ENCODE measurements at regions not wholly inside any gene's neighbourhood (a gene's known extent, or its start where the extent isn't known, plus 50 kb on each side); places are given as distances from the start of the nearest gene placed in this dataset.

DNA sequence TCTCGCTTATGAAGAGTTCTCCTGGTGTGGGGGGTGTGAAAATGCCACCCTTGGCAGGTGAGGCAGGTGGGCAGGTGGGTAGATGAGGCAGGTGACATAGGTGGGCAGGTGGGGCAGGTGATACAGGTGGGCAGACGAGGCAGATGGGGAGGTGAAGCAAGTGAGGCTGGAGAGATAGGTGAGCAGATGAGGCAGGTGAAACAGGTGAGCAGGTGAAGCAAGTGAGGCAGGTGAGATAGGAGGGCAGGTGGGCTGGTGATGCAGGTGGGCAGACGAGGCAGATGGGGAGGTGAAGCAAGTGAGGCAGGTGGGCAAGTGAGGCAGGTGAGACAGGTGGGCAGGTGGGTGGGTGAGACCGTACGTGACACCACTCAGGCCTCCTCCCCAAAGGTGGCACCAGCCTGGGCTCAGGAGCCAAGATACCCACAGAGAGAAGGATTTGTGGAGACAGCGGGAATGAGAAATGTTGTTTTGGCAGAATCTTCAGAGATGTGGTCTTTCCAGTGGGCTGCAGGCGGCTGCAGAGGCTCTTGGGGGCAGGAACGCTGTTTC lies 232.3 kb upstream of the MYT1L start:
- Mint-ChIP-seq H3K36me3 (no peaks in the 10 kb centered on the region), H3K27ac (peak overlapping the region in 3 of 10 donors; percentile 12 to 64 (median 59)), H3K4me3 (no peak overlapping the region), H3K27me3 (peaks cover 0 to 8% (median 0%) of the 10 kb centered on the region in 5 donors), H3K9me3 (no peaks in the 10 kb centered on the region), H3K4me1 (no peaks in the 10 kb centered on the region)
- POLR2A ChIA-PET = no interaction called here
- no peak for ATAC-seq
- no peak for DNase-seq

DNA sequence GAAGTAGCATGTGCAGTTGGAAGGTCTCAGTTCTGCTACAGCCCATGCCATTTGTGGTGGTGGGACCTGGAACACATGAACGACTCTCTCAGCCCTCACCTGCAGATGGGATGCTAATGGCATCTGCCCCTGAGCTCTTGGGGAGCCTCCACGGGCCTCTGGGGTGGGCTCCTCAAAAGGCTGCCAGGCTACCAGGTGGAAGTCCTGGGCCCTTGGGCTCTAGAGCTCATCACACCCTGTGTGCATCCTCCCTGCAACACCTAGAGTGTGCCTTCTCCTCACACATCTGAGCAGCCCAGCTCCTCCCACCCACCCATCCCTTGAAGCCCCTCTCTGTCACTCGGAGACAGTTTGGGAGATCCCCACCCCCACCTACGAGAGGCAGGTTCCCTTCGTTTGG lies 231.8 kb upstream of the MYT1L start:
- peak overlapping the region in 1 of 10 donors; percentile 59 for H3K27ac Mint-ChIP-seq
- H3K4me1 Mint-ChIP-seq = peaks cover under 1 to 3% (median 2%) of the 10 kb centered on the region in 4 donors
- POLR2A ChIA-PET = no interaction called here
- DNase-seq = no peak
- H3K4me3 Mint-ChIP-seq = no peak overlapping the region
- no peak for ATAC-seq
- no peaks in the 10 kb centered on the region for H3K36me3 Mint-ChIP-seq
- H3K9me3 Mint-ChIP-seq = no peaks in the 10 kb centered on the region
- peaks cover 0 to 4% (median 0%) of the 10 kb centered on the region in 5 donors for H3K27me3 Mint-ChIP-seq

DNA sequence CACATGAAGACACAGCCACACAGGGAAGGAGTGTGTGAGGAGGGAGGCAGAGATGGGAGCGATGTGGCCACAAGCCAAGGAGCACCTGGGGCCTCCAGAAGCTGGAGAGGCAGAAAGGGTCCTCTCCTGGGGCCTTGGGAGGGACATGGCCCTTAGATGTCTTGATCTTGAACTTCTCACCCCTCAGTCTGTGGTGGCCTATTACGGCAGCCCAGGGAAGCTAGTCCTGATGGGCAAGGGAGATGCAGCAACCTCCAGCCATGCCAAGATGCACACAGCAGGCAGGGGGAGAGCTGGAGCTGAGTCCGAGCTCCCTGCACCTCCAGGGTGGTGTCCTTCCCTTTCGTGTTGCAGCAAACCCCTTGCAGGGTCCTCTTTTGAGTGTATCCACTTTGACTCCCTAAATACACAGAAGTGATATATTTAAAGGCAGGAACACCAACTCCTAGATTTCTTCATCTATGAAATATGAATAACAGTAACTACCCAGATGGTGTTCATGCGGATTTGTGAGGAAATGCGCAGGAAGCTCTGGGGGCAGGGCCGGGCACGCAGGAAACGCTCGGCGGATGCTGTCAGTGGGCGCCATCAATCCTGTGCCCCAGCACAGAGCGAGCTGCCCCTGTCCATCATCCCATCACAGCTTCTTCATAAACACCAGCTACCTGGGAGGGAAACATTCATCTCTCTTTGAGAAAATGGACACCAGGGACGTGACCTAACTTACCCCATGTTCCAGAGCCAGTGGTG lies 230.4 kb upstream of the MYT1L start:
- Mint-ChIP-seq H3K4me3 (no peak overlapping the region), H3K27me3 (peaks cover 0 to 7% (median 0%) of the 10 kb centered on the region in 5 donors), H3K36me3 (no peaks in the 10 kb centered on the region), H3K27ac (peak overlapping the region in 1 of 10 donors; percentile 32), H3K9me3 (peaks cover 0 to 7% (median 0%) of the 10 kb centered on the region in 9 donors), H3K4me1 (peaks cover 6 to 11% (median 7%) of the 10 kb centered on the region in 4 donors)
- no peak for ATAC-seq
- no peak for DNase-seq
- POLR2A ChIA-PET = no interaction called here

DNA sequence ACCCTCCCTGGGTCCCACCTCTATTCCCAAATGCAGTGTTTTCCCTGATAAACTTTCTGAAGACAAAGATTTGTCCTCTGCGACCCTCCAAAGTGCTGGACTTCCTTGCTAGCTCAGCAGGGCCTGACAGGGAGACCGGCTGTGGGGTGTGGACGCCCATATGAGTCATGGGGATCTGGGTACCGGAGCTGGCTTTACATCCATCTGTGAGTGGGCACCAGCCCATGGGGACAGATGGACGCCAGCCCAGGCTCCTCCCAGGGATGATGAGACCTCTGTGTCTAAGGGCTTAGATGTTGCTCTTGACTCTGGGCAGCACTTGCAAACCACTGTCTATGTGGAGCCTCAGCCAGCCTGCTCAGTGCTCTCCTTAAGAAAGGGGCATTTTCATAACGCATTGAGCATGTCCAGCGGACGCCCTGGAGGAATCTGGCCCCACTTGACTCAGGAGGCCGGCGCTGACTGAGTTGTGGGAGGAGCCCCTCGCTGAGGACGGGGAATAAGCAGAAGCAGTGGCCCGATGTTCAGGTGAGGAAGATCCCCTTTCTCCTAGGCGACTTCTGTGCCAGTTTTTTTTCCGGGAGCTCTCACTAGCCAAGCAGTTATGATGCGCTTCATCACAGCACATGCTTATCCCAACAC lies 229.4 kb upstream of the MYT1L start:
- POLR2A ChIA-PET = no interaction called here
- Mint-ChIP-seq H3K4me1 (peaks cover 6 to 11% (median 7%) of the 10 kb centered on the region in 4 donors), H3K9me3 (peaks cover 0 to 8% (median 0%) of the 10 kb centered on the region in 9 donors), H3K27ac (peak overlapping the region in 1 of 10 donors; percentile 57), H3K4me3 (no peak overlapping the region), H3K36me3 (no peaks in the 10 kb centered on the region), H3K27me3 (peaks cover 0 to 7% (median 0%) of the 10 kb centered on the region in 5 donors)
- DNase-seq (no peak), ATAC-seq (no peak)

DNA sequence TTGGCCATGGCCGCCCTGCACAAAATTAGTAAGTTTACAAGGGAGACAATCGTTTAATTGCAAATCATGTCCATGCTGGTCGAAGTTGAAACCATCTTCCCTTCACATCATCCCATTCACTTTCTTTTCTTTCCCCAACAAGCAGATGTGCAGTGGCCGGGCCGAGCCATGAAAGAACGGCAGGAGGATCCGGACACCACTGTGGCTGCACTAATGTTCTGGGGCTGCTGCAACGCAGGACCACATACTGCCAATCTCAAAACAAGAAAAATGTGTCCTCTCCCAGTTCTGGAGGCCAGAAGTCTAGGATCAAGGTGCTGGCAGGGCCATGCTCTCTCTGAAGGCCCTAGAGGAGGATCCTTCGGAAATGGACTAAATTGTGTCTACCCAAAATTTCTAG lies 227.4 kb upstream of the MYT1L start:
- POLR2A ChIA-PET = interaction anchor here (0.8 kb wide), 1 partner anchor 13 kb away, joined by 3 read pairs; no protein-coding TSS in a partner anchor
- DNase-seq = no peak

DNA sequence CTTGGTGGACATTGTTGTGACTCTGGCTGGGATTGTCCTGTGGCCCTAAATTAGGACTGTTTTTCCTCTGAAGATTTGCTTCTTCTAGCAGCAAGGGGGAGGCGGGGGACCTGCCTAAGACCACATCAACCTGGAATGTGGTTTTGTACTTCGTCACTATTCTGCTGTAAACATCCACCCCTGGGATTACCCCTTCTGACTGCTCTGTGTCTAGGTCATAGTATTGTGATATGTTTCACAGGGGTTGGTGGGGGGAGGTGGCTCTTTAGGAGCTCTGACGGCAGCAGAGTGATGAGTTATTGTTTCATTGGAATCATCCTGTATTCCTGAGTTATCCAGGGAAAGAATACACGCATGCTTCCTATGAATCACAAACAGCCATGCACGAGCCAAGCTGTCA lies 226.4 kb upstream of the MYT1L start:
- peak overlapping the region in 3 of 10 donors; percentile 8 to 25 (median 18) for H3K4me3 Mint-ChIP-seq
- peaks cover 6 to 11% (median 7%) of the 10 kb centered on the region in 4 donors for H3K4me1 Mint-ChIP-seq
- peak; percentile 94 to 99 for ATAC-seq
- H3K36me3 Mint-ChIP-seq = peaks cover 0 to 25% (median 5%) of the 10 kb centered on the region in 3 donors
- POLR2A ChIA-PET = no interaction called here
- H3K27me3 Mint-ChIP-seq = peaks cover 0 to 4% (median 0%) of the 10 kb centered on the region in 5 donors
- H3K27ac Mint-ChIP-seq = peak overlapping the region in 8 of 10 donors; percentile 46 to 92 (median 86)
- H3K9me3 Mint-ChIP-seq = peaks cover 4 to 30% (median 17%) of the 10 kb centered on the region in 9 donors
- peak in 7 of 10 donors; percentile 16 to 74 (median 37) for DNase-seq

More for the DNA sequence above, 227.4 kb upstream of the MYT1L start:
- peak overlapping the region in 6 of 10 donors; percentile 43 to 91 (median 66) for H3K27ac Mint-ChIP-seq
- peaks cover 0 to 6% (median 0%) of the 10 kb centered on the region in 5 donors for H3K27me3 Mint-ChIP-seq
- peaks cover 6 to 11% (median 7%) of the 10 kb centered on the region in 4 donors for H3K4me1 Mint-ChIP-seq
- peaks cover 0 to 16% (median under 1%) of the 10 kb centered on the region in 3 donors for H3K36me3 Mint-ChIP-seq
- peaks cover 2 to 20% (median 10%) of the 10 kb centered on the region in 9 donors for H3K9me3 Mint-ChIP-seq
- no peak overlapping the region for H3K4me3 Mint-ChIP-seq
- no peak for ATAC-seq

DNA sequence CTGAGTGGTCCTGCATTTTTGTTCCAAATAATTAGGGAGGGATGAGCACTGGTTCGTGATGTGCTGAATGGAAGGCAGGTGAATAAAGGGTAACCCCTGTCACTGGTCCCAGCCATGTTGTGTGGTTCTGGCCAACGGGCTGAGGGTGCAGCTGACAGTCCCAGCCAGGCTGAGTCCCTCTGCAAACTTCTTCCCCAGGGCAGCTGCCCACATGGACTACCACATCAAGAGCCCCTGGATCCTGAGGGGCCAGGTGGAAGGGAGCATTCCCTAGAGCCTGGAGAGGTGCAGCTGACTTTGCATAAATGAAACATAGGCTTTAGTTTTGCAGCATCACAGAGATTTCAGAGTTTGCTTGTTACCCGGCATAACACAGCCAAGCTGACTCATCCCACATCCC lies 219.8 kb upstream of the MYT1L start:
- Mint-ChIP-seq H3K4me3 (no peak overlapping the region), H3K36me3 (peaks cover 0 to 33% (median 9%) of the 10 kb centered on the region in 3 donors), H3K9me3 (peaks cover 8 to 52% (median 24%) of the 10 kb centered on the region in 9 donors), H3K27me3 (peaks cover 0 to 4% (median 0%) of the 10 kb centered on the region in 5 donors), H3K4me1 (no peaks in the 10 kb centered on the region), H3K27ac (no peak overlapping the region)
- POLR2A ChIA-PET = no interaction called here
- ATAC-seq (no peak), DNase-seq (no peak)

DNA sequence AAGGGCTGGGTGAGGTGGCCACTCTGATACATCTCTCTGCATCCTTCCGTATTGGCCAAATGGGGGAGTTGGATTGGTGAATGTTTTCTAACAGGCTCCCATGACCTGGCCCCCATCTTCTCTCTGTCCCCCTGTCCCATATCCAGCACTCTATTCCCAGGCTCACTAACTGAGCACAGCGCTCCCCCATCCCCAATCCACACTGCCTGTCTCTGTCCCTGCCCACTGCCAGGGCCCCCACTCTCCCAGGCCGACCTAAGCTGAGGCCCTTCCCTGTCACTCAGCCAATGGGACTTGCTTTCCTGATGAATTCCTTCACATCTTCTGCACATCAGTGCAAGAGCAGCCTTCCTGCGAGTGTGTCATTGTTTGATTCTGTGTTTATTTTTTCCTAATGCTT lies 216.8 kb upstream of the MYT1L start:
- DNase-seq (no peak), ATAC-seq (no peak)
- Mint-ChIP-seq H3K9me3 (peaks cover 0 to 27% (median 12%) of the 10 kb centered on the region in 9 donors), H3K36me3 (peaks cover 0 to 11% (median 6%) of the 10 kb centered on the region in 3 donors), H3K4me1 (no peaks in the 10 kb centered on the region), H3K27ac (peak overlapping the region in 1 of 10 donors; percentile 44), H3K27me3 (peaks cover 0 to 4% (median 0%) of the 10 kb centered on the region in 5 donors), H3K4me3 (no peak overlapping the region)
- POLR2A ChIA-PET = no interaction called here

DNA sequence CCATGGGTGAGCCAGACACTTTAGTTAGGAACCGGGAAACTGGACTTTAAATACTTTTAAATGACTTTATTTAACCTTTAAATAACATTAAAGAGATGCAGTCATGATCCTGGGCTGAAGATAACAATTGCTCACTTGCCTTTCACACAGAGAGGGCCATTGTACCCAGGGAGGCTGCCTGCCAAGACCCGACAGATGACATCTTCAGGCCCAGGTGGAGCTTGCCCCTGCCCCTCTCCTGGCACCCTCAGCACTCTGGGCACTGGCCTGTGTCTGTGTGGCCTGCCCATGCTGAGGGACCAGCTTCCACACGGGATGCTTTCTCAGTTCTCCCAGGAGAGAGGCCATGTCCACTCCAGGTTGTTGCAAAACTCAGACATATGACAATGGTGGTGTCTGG lies 216.4 kb upstream of the MYT1L start:
- H3K27me3 Mint-ChIP-seq = peaks cover 0 to 4% (median 0%) of the 10 kb centered on the region in 5 donors
- H3K4me1 Mint-ChIP-seq = no peaks in the 10 kb centered on the region
- no peak for DNase-seq
- H3K27ac Mint-ChIP-seq = no peak overlapping the region
- POLR2A ChIA-PET = no interaction called here
- peaks cover 0 to 23% (median 12%) of the 10 kb centered on the region in 9 donors for H3K9me3 Mint-ChIP-seq
- no peak overlapping the region for H3K4me3 Mint-ChIP-seq
- H3K36me3 Mint-ChIP-seq = peaks cover 0 to 8% (median 4%) of the 10 kb centered on the region in 3 donors
- ATAC-seq = no peak

DNA sequence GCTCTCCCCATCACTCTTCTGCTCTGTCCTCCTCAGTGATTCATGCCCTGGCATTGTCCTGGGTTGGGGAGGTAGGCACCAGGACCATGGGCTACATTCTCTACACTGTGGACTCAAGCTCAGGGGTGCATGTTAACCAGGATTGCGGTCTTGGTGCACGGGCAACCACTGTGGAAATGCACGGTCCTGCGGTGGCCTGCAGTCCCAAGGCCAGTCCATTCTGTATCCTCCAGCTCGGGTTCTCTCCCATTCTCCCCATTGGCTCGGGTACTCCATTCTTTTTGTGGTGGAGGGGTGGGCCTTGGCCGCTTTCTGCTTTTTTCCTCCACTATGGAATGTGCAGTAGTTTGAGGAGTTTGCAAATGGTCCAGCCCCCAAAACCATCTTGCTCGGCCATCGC lies 215.0 kb upstream of the MYT1L start:
- DNase-seq (no peak), ATAC-seq (no peak)
- Mint-ChIP-seq H3K27ac (no peak overlapping the region), H3K27me3 (peaks cover 0 to 10% (median 0%) of the 10 kb centered on the region in 5 donors), H3K4me3 (no peak overlapping the region), H3K36me3 (no peaks in the 10 kb centered on the region), H3K9me3 (peaks cover 0 to 9% (median 3%) of the 10 kb centered on the region in 9 donors), H3K4me1 (no peaks in the 10 kb centered on the region)
- POLR2A ChIA-PET = no interaction called here

DNA sequence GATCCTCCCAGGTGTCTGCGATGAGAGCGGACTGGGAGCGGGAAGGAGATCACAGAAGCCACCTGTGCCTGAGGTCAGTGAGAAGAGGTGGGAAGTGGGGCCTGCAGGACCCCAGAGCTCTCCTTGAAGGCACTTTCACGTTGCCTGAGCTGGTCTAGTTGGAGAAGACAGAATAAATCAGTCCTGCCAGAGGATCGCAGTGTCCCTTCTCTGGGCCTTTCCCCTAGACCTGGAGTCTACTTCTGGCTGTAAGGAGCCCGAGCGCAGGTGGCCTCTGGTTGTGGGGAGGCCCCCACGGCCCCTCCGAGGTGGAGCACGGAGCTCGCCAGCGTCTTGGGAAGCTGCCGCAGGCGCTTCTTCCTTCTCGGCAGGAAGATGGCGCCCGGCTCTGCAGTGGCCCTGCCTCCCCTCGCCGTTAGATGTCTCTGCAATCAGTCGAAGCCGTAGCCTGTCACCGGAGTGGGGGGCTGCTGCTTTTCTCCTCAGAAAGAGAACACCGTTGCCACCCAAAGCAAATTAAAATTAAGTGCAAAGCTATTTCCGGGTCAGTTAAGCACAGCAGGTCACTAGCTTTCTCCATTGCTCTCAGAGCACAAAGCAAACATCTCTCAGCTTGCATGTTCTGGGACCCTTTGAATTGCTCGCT lies 212.0 kb upstream of the MYT1L start:
- peaks cover 0 to 3% (median 0%) of the 10 kb centered on the region in 9 donors for H3K9me3 Mint-ChIP-seq
- peak overlapping the region in 2 of 10 donors; percentile 32 to 82 for H3K27ac Mint-ChIP-seq
- H3K27me3 Mint-ChIP-seq = peaks cover 2 to 22% (median 4%) of the 10 kb centered on the region in 5 donors
- peak overlapping the region in 5 of 10 donors; percentile 10 to 42 (median 37) for H3K4me3 Mint-ChIP-seq
- no peaks in the 10 kb centered on the region for H3K4me1 Mint-ChIP-seq
- POLR2A ChIA-PET = no interaction called here
- DNase-seq = peak in 2 of 10 donors; percentile 10 to 16
- ATAC-seq = peak in 1 of 2 donors; percentile 41
- H3K36me3 Mint-ChIP-seq = no peaks in the 10 kb centered on the region

DNA sequence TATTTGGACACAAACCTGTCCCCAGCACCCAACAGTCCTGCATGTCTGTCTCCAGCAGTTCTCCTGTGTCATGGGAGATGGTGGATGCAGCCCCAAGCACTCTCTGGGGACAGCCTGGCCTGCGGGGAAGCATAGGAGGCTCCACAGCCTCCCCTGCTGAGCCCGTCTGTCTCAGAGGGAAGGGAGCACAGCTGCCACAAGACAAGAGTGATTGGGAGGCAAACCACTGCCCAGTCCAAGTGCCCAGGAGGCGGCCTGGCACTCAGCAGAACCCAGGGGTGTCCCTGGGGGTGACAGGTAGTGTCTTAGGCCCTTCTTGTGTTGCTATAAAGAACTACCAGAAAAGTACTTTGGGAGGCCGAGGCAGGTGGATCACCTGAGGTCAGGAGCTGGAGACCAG lies 211.2 kb upstream of the MYT1L start:
- Mint-ChIP-seq H3K9me3 (peaks cover 0 to 3% (median 0%) of the 10 kb centered on the region in 9 donors), H3K4me3 (no peak overlapping the region), H3K36me3 (no peaks in the 10 kb centered on the region), H3K27ac (no peak overlapping the region), H3K27me3 (peaks cover 2 to 25% (median 8%) of the 10 kb centered on the region in 5 donors), H3K4me1 (no peaks in the 10 kb centered on the region)
- ATAC-seq = no peak
- no peak for DNase-seq
- POLR2A ChIA-PET = no interaction called here

All from naive thymus-derived CD8-positive, alpha-beta T cell (primary cell).